AG04450 (cell line): ENCODE measurements at regions not wholly inside any gene's neighbourhood (a gene's known extent, or its start where the extent isn't known, plus 50 kb on each side); places are given as distances from the start of the nearest gene placed in this dataset.
A peak's percentile ranks its signal among the peaks of the same experiment; 100 is the strongest.

Experiments
- CTCF ChIA-PET: fragments of 300-600, 350-600 bp; formaldehyde crosslinking; extraction: SDS; loops from one replicate; lab custom pipeline; 2022; ENCODE audit warnings: antibody characterized with exemption, inconsistent platforms; lab: Charles Lee
- POLR2A ChIA-PET: fragments of 350-600 bp; formaldehyde crosslinking; extraction: SDS; loops from one replicate; lab custom pipeline; 2021; ENCODE audit warnings: antibody characterized with exemption, inconsistent platforms; lab: Yijun Ruan, JAX
- DNase-seq: peaks from one replicate; pipeline ENCODE4 v3.0.0-alpha.2; 2011; ENCODE audit warnings: low read depth, low spot score
- H3K27ac ChIP-seq: one replicate; pipeline ENCODE4 v1.5.1; 2012; ENCODE audit warnings: low read depth, low read length, control low read depth
- H3K27me3 ChIP-seq: one replicate; pipeline ENCODE4 v1.6.0; 2012; ENCODE audit warnings: low read length; ENCODE audit not compliant: control insufficient read depth, insufficient read depth
- H3K4me3 ChIP-seq: 2 replicates; pipeline ENCODE4 v1.5.1; 2011; ENCODE audit warnings: mild to moderate bottlenecking, low read depth, low read length, control low read depth
- H3K9me3 ChIP-seq: 2 replicates; pipeline ENCODE4 v1.5.1; 2012; ENCODE audit warnings: low read length; ENCODE audit not compliant: control insufficient read depth, insufficient read depth
- TF ChIP-seq, protein P1 (sequence below): IDR thresholded peaks from 2 replicates; pipeline ENCODE4 v1.5.1; 2011; ENCODE audit warnings: low read depth, low read length, control low read depth, inconsistent platforms

DNA sequence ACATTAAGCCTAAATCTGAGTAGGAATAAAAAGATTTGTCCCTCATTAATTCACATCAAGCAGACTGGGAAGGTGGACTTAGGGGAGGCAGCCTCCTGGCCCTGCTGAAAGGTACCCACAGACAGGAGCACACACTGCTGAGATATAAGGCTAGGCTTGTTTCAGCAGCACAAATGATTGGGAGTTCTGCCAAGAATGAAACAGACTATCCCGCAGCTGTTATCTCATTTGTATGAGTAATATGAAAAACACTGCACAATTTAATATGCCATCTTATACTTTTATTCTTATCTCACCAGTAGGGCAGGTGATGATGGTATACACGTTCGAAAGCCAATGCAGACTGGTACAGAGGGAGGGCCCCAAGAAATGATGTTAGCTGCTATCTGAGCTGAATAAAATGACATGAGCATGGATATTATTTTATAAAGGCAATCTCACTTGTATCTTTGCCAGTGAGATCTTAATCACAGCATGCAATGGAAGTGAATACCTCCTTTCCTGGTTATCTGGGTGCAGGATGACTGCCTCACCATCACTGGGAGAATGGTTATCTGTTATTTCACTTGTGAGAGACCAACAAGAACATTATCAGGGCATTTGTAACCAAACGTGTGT lies 258.7 kb upstream of the PPP2R3A start:
- Histone ChIP-seq H3K27ac (no peak overlapping the region), H3K4me3 (no peak overlapping the region), H3K27me3 (no peaks in the 10 kb centered on the region), H3K9me3 (no peaks in the 10 kb centered on the region)
- no peak for DNase-seq
- ChIA-PET POLR2A (no interaction called here), CTCF (no interaction called here)
- TF ChIP-seq, protein P1, sequence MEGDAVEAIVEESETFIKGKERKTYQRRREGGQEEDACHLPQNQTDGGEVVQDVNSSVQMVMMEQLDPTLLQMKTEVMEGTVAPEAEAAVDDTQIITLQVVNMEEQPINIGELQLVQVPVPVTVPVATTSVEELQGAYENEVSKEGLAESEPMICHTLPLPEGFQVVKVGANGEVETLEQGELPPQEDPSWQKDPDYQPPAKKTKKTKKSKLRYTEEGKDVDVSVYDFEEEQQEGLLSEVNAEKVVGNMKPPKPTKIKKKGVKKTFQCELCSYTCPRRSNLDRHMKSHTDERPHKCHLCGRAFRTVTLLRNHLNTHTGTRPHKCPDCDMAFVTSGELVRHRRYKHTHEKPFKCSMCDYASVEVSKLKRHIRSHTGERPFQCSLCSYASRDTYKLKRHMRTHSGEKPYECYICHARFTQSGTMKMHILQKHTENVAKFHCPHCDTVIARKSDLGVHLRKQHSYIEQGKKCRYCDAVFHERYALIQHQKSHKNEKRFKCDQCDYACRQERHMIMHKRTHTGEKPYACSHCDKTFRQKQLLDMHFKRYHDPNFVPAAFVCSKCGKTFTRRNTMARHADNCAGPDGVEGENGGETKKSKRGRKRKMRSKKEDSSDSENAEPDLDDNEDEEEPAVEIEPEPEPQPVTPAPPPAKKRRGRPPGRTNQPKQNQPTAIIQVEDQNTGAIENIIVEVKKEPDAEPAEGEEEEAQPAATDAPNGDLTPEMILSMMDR = no peak

DNA sequence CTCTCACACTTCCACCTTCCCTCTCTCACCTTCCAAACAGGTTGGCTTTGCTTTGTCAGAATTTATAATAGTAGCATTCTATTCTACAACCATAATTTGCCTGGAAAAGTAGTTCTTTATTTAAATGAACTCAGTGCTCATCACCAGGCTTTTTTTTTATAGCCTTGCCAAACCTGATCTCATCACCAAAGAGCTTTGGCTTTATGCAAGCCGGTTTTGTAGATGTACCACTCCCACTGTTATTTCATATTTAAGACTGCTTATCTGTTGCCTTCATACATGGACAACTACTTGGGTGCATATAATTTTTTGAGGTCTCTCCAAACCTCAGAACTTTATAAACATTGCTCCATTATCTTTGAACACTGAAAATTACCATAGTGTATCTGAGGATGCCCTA lies 246.1 kb upstream of the PPP2R3A start:
- DNase-seq = no peak
- ChIA-PET CTCF (no interaction called here), POLR2A (no interaction called here)
- TF ChIP-seq, protein P1 = no peak
- no peaks in the 10 kb centered on the region for H3K9me3 ChIP-seq
- no peaks in the 10 kb centered on the region for H3K27me3 ChIP-seq
- H3K27ac ChIP-seq = no peak overlapping the region
- no peak overlapping the region for H3K4me3 ChIP-seq

DNA sequence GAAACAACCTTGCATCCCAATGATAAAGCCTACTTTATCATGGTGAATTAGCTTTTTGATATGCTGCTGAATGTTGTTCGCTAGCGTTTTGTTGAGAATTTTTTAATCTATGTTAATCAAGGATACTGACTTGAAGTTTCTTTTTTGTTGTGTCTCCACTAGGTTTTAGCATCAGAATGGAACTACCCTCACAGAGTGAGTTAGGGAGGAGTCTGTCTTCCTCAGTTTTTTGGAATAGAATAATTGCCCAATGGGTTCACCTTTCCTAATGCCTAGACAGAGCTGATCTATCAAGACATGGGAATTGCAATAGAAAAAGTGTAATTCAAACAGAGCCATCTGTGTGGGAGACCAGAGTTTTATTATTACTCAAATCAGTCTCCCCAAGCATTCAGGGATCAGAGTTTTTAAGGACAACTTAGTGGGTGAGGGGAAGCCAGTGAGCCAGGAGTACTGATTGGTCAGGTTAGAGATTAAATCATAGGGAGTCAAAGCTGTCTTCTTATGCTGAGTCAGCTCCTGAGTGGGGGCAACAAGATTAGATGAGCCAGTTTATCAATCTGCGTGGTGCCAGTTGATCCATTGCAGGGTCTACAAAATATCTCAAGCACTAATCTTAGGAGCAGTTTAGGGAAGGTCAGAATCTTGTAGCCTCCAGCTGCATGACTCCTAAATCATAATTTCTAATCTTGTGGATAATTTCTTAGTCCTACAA lies 237.4 kb upstream of the PPP2R3A start:
- no peaks in the 10 kb centered on the region for H3K9me3 ChIP-seq
- ChIA-PET POLR2A (no interaction called here), CTCF (no interaction called here)
- DNase-seq = no peak
- H3K4me3 ChIP-seq = no peak overlapping the region
- H3K27me3 ChIP-seq = no peaks in the 10 kb centered on the region
- TF ChIP-seq, protein P1 = no peak
- no peak overlapping the region for H3K27ac ChIP-seq

DNA sequence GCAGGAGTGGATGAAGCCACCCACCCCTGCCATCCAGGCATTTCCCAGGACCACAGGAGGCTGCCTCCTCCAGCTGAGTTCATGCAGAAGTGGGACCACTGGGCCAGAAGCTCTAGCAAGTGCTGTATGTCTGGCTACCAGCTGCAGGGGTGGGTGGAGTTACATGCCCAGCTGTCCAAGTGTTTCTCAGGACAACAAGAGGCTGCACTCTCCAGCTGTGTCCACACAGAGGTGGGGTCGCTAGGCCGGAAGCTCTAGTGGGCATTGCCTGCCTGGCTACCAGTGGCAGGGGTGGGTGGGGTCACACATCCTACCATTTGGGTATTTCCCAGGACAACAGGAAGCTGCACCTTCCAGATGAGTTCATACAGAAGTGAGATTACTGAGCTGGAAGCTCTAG lies 234.0 kb upstream of the PPP2R3A start:
- no peak for DNase-seq
- H3K9me3 ChIP-seq = no peaks in the 10 kb centered on the region
- ChIA-PET POLR2A (no interaction called here), CTCF (no interaction called here)
- TF ChIP-seq, protein P1 = no peak
- H3K27ac ChIP-seq = no peak overlapping the region
- no peak overlapping the region for H3K4me3 ChIP-seq
- H3K27me3 ChIP-seq = no peaks in the 10 kb centered on the region

- no peak for DNase-seq
- ChIA-PET CTCF (interaction anchor here (0.7 to 2.3 kb wide), 5 partner anchors 18 to 306 kb away, joined by 3 to 14 read pairs (median 4); no protein-coding TSS in a partner anchor), POLR2A (no interaction called here)
- no peaks in the 10 kb centered on the region for H3K27me3 ChIP-seq
- H3K4me3 ChIP-seq = no peak overlapping the region
- H3K9me3 ChIP-seq = no peaks in the 10 kb centered on the region
- no peak overlapping the region for H3K27ac ChIP-seq
- TF ChIP-seq, protein P1 = peak; percentile 35; the same call in 1 of the 2 replicates
These were observed 228.8 kb upstream of the PPP2R3A start for GRCh38 chr3:135736740-135737139.
